ENCODE measurements at regions not wholly inside any gene's neighbourhood (a gene's known extent, or its start where the extent isn't known, plus 50 kb on each side); places are given as distances from the start of the nearest gene placed in this dataset.
"Not testable (repeated sequence)": the region's sequence is repeated elsewhere in the genome, so short reads cannot be mapped to it uniquely, and the experiment has no call there.

- DNase-seq = no peak
Observed at GRCh38 chr7:132029369-132030085, 473.1 kb upstream of the PODXL start.

GRCh38 chr7:132028144-132028920, 471.9 kb upstream of the PODXL start:
- DNase-seq = no peak

- no peak for DNase-seq
Observed at GRCh38 chr7:132024290-132024689, 467.9 kb upstream of the PODXL start.

GRCh38 chr7:132023466-132023865, 467.0 kb upstream of the PODXL start:
- no peak for DNase-seq

- DNase-seq = no peak
Observed at GRCh38 chr7:132022188-132022587, 465.8 kb upstream of the PODXL start.

GRCh38 chr7:132019703-132020102, 463.3 kb upstream of the PODXL start:
- no peak for DNase-seq

GRCh38 chr7:132009778-132010177, 453.4 kb upstream of the PODXL start:
- DNase-seq = no peak

- peak in 1 of 2 experiments; percentile 22 for DNase-seq
Observed at GRCh38 chr7:132004529-132004928, 448.1 kb upstream of the PODXL start.

GRCh38 chr7:132002343-132002968, 446.0 kb upstream of the PODXL start:
- no peak for DNase-seq

- no peak for DNase-seq
Observed at GRCh38 chr7:132001146-132001545, 444.7 kb upstream of the PODXL start.

GRCh38 chr7:131999193-131999592, 442.8 kb upstream of the PODXL start:
- DNase-seq = no peak

GRCh38 chr7:131995324-131995723, 438.9 kb upstream of the PODXL start:
- no peak for DNase-seq

- DNase-seq = not testable (repeated sequence)
Observed at GRCh38 chr7:131981069-131981468, 424.6 kb upstream of the PODXL start.

- not testable (repeated sequence) for DNase-seq
Observed at GRCh38 chr7:131978118-131978517, 421.7 kb upstream of the PODXL start.

- no peak for DNase-seq
Observed at GRCh38 chr7:131976411-131976810, 420.0 kb upstream of the PODXL start.

GRCh38 chr7:131974671-131975070, 418.2 kb upstream of the PODXL start:
- DNase-seq = no peak

- no peak for DNase-seq
Observed at GRCh38 chr7:131972251-131972650, 415.8 kb upstream of the PODXL start.

- DNase-seq = no peak
Observed at GRCh38 chr7:131970602-131971001, 414.2 kb upstream of the PODXL start.

- no peak for DNase-seq
Observed at GRCh38 chr7:131969560-131969959, 413.1 kb upstream of the PODXL start.

- DNase-seq = no peak
Observed at GRCh38 chr7:131967216-131967730, 410.8 kb upstream of the PODXL start.

GRCh38 chr7:131964203-131964602, 407.8 kb upstream of the PODXL start:
- no peak for DNase-seq

GRCh38 chr7:131961054-131961680, 404.7 kb upstream of the PODXL start:
- DNase-seq = no peak
